ENCODE measurements at regions not wholly inside any gene's neighbourhood (a gene's known extent, or its start where the extent isn't known, plus 50 kb on each side); places are given as distances from the start of the nearest gene placed in this dataset.

DNA sequence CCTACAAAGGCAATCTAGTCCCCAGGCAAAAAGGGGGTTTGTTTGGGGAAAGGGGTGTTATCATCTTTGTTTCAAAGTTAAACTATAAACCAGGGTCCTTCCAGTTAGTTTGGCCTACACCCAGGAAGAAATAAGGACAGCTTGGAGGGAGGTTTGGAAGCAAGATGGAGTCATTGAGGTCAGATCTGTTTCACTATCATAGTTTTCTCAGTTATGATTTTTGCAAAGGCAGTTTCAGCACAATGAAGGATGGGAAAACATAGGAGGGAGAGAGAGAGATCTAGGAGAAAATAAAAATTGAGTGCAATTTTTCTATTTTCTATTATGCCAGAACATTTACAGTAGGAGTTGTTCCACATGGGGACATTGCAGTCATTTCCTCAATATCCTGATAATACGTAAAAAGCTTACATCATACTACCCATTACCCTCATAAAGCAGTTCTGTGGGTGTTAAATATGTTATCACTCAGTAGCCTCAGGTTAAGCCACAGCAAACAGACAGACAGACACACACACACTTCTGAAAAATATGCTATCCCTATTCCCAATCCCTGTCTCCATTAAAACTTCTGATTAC is 401.3 kb upstream of the FAT3 start:
- no peaks in the 10 kb centered on the region for H3K4me1 Mint-ChIP-seq (ENCODE audit: unreplicated experiment)
- H3K4me3 Mint-ChIP-seq = no peak overlapping the region
- TF ChIP-seq, protein P1, sequence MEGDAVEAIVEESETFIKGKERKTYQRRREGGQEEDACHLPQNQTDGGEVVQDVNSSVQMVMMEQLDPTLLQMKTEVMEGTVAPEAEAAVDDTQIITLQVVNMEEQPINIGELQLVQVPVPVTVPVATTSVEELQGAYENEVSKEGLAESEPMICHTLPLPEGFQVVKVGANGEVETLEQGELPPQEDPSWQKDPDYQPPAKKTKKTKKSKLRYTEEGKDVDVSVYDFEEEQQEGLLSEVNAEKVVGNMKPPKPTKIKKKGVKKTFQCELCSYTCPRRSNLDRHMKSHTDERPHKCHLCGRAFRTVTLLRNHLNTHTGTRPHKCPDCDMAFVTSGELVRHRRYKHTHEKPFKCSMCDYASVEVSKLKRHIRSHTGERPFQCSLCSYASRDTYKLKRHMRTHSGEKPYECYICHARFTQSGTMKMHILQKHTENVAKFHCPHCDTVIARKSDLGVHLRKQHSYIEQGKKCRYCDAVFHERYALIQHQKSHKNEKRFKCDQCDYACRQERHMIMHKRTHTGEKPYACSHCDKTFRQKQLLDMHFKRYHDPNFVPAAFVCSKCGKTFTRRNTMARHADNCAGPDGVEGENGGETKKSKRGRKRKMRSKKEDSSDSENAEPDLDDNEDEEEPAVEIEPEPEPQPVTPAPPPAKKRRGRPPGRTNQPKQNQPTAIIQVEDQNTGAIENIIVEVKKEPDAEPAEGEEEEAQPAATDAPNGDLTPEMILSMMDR (conservative IDR thresholded peaks at IDR 0.05) = no peak
- no peak for DNase-seq (ENCODE audit: extremely low spot score, unreplicated experiment)
- no peak overlapping the region for H3K27ac Mint-ChIP-seq
- no peaks in the 10 kb centered on the region for H3K9me3 Mint-ChIP-seq
- no peaks in the 10 kb centered on the region for H3K36me3 Mint-ChIP-seq
- H3K27me3 Mint-ChIP-seq = no peaks in the 10 kb centered on the region

DNA sequence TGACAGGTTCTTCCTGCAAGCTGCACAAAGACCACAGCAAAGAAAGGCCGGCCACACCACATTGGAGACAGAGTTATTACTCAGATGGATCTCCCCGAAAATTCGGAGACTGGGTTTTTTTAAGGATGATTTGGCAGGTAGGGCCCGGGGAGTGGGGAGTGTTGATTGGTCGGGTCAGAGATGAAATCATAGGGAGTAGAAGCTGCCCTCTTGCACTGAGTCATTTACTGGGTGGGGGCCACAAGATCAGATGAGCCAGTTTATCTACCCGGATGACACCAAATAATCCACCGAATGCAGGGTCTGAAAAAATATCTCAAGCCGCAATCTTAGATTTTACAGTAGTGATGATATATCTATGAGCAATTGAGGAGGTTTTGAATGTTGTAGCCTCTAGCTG is 401.8 kb upstream of the FAT3 start:
- no peaks in the 10 kb centered on the region for H3K4me1 Mint-ChIP-seq (ENCODE audit: unreplicated experiment)
- H3K36me3 Mint-ChIP-seq = no peaks in the 10 kb centered on the region
- H3K27ac Mint-ChIP-seq = no peak overlapping the region
- TF ChIP-seq, protein P1 (conservative IDR thresholded peaks at IDR 0.05) = no peak
- H3K27me3 Mint-ChIP-seq = no peaks in the 10 kb centered on the region
- no peak for DNase-seq (ENCODE audit: extremely low spot score, unreplicated experiment)
- no peaks in the 10 kb centered on the region for H3K9me3 Mint-ChIP-seq
- no peak overlapping the region for H3K4me3 Mint-ChIP-seq

DNA sequence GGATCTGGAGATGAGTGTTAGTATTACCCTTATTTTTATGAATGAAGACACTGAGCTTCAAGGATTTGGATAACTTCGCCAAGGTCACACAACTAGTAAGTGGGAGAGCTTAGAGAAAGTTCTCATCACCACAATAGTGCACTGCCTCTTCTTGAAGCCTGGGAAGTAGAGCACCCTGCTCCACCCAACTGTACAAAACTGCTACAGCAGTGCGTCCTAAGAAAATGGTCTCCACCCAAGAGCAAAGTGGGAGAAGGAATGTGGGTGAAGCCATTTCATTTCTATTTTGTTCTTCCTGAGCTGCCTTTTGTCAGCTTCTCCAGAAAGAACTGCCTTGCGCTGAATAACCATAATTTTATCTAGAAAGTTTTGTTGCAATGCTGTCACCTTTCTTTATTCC is 403.9 kb upstream of the FAT3 start:
- Mint-ChIP-seq H3K4me1 (ENCODE audit: unreplicated experiment) (no peaks in the 10 kb centered on the region), H3K27ac (no peak overlapping the region), H3K27me3 (no peaks in the 10 kb centered on the region), H3K9me3 (no peaks in the 10 kb centered on the region), H3K4me3 (no peak overlapping the region), H3K36me3 (no peaks in the 10 kb centered on the region)
- TF ChIP-seq, protein P1 (conservative IDR thresholded peaks at IDR 0.05) = no peak
- no peak for DNase-seq (ENCODE audit: extremely low spot score, unreplicated experiment)

DNA sequence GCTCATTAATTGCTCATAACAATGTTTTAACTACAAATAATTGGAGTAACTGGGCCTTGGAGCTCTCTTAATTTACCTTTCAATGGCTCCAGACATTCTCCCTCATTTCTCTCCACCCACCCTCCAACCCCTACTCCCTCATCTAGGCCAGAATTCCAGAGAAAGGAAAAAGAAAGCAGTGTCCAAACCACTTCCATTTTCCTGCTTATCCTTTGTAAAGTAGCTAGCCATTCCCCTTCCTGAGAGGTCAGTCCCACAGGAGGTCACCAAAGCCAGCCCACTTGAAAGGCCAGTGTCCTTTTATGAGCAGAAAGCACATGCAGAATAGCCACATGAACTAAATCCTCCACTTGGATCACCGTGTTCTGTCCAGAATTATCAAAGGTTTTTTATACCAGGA is 404.8 kb upstream of the FAT3 start:
- H3K4me3 Mint-ChIP-seq = no peak overlapping the region
- H3K9me3 Mint-ChIP-seq = no peaks in the 10 kb centered on the region
- TF ChIP-seq, protein P1 (conservative IDR thresholded peaks at IDR 0.05) = no peak
- DNase-seq (ENCODE audit: extremely low spot score, unreplicated experiment) = no peak
- no peaks in the 10 kb centered on the region for H3K36me3 Mint-ChIP-seq
- no peak overlapping the region for H3K27ac Mint-ChIP-seq
- no peaks in the 10 kb centered on the region for H3K4me1 Mint-ChIP-seq (ENCODE audit: unreplicated experiment)
- H3K27me3 Mint-ChIP-seq = no peaks in the 10 kb centered on the region

DNA sequence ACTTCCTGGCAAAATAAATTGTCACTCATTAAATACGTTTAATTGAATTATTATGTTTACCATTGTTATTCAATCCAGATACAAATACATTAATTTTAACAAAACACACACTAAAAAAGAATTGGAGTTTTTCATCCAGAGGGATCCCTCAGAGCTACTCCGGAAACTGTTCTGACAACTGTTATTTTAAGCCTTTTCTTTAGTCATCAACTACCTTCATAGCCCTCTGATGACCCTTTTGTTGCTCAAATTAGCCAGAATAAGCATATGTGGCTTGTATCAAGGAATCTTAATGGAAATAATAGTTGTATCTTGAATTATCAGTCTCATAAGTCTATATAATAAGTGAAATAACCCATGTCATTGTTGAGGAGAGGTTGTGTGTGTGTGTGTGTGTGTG is 405.4 kb upstream of the FAT3 start:
- no peaks in the 10 kb centered on the region for H3K27me3 Mint-ChIP-seq
- no peak overlapping the region for H3K4me3 Mint-ChIP-seq
- no peaks in the 10 kb centered on the region for H3K4me1 Mint-ChIP-seq (ENCODE audit: unreplicated experiment)
- DNase-seq (ENCODE audit: extremely low spot score, unreplicated experiment) = no peak
- TF ChIP-seq, protein P1 (conservative IDR thresholded peaks at IDR 0.05) = no peak
- no peaks in the 10 kb centered on the region for H3K36me3 Mint-ChIP-seq
- H3K9me3 Mint-ChIP-seq = no peaks in the 10 kb centered on the region
- H3K27ac Mint-ChIP-seq = no peak overlapping the region

DNA sequence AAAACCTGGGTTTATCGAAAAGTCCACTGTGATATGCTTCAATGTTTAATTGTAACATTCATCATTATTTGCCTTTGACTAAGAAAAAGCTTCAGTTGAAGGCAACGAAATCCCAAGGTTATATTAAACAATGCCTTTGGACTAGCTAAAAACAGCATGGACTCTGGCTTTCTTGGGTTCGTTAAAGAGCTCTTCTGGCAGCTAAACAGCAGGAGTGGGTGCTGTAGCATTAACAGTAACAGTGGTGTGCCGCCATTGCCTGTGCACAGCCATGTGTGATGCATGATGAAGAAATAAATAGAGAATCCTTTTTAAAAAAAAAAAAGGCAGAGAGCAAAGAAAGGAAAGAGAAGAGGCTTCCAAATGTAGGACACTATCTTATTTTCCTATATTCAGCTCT is 406.6 kb upstream of the FAT3 start:
- TF ChIP-seq, protein P1 (conservative IDR thresholded peaks at IDR 0.05) = no peak
- H3K9me3 Mint-ChIP-seq = no peaks in the 10 kb centered on the region
- no peaks in the 10 kb centered on the region for H3K36me3 Mint-ChIP-seq
- no peak overlapping the region for H3K27ac Mint-ChIP-seq
- H3K27me3 Mint-ChIP-seq = no peaks in the 10 kb centered on the region
- no peaks in the 10 kb centered on the region for H3K4me1 Mint-ChIP-seq (ENCODE audit: unreplicated experiment)
- DNase-seq (ENCODE audit: extremely low spot score, unreplicated experiment) = no peak
- H3K4me3 Mint-ChIP-seq = no peak overlapping the region

Data from type B pancreatic cell (in vitro differentiated cells).